ENCODE measurements at regions not wholly inside any gene's neighbourhood (a gene's known extent, or its start where the extent isn't known, plus 50 kb on each side); places are given as distances from the start of the nearest gene placed in this dataset.

DNA sequence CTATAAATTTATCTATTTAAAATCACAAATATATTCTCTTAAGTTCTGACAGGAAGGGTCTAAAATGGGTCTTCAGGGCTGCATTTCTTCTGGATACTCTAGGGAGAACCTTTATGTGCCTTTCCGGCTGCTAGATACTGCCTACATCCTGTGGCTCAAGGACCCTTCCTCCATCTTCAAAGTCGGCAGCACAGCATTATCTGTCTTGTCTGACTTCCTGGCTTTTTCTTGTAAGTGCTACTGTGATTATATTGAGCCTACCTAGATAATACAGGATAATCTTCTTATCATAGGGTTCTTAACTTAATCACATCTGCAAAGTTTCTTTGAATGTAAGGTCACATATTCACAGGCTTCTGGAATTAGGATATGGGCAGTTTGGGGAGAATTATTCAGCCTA, 943.8 kb upstream of the TYRP1 start:
- H3K4me3 ChIP-seq = no peak overlapping the region
- H3K36me3 ChIP-seq (replicated peaks in 1 of 2) = no peaks in the 10 kb centered on the region
- no peak for DNase-seq
- 29 to 38% (median 33%) methylated on average over 2 of the region's 2 CpGs for WGBS, 4 donors
- H3K27me3 ChIP-seq = no peaks in the 10 kb centered on the region
- no peak overlapping the region for H3K27ac ChIP-seq
- peaks cover 0 to 4% (median 0%) of the 10 kb centered on the region in 3 donors for H3K9me3 ChIP-seq (replicated peaks in 1 of 3)
- TF ChIP-seq POLR2A (IDR thresholded peaks at IDR 0.05) = no peak
- TF ChIP-seq, protein P1, sequence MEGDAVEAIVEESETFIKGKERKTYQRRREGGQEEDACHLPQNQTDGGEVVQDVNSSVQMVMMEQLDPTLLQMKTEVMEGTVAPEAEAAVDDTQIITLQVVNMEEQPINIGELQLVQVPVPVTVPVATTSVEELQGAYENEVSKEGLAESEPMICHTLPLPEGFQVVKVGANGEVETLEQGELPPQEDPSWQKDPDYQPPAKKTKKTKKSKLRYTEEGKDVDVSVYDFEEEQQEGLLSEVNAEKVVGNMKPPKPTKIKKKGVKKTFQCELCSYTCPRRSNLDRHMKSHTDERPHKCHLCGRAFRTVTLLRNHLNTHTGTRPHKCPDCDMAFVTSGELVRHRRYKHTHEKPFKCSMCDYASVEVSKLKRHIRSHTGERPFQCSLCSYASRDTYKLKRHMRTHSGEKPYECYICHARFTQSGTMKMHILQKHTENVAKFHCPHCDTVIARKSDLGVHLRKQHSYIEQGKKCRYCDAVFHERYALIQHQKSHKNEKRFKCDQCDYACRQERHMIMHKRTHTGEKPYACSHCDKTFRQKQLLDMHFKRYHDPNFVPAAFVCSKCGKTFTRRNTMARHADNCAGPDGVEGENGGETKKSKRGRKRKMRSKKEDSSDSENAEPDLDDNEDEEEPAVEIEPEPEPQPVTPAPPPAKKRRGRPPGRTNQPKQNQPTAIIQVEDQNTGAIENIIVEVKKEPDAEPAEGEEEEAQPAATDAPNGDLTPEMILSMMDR (IDR thresholded peaks at IDR 0.05) = no peak
- no peaks in the 10 kb centered on the region for H3K4me1 ChIP-seq (replicated peaks in 1 of 2)
- intact Hi-C loops (cut with DNase I) = no loop called here

DNA sequence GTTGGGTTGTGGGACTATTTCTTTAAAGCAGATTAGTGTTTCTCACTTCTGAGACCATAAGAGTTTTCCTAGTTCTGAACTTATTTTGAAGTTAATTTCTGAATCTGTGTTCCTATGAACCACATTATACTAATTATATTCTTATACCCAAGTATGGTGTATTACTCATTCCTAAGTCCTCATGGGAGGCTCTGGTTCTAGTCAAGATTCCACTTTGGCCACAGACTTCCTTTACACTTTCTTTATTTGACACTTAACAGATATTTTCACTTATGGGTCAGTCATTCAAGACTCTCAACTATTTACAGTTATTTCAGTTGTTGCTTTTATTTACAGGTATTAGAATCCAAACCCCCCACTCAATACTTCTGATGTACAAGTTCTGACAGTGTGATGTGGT, 937.2 kb upstream of the TYRP1 start:
- H3K27me3 ChIP-seq = no peaks in the 10 kb centered on the region
- H3K9me3 ChIP-seq (replicated peaks in 1 of 3) = peaks cover 0 to 4% (median 0%) of the 10 kb centered on the region in 3 donors
- intact Hi-C loops (cut with DNase I) = no loop called here
- no peak for DNase-seq
- H3K36me3 ChIP-seq (replicated peaks in 1 of 2) = no peaks in the 10 kb centered on the region
- TF ChIP-seq, protein P1 (IDR thresholded peaks at IDR 0.05) = no peak
- TF ChIP-seq POLR2A (IDR thresholded peaks at IDR 0.05) = no peak
- no peak overlapping the region for H3K4me3 ChIP-seq
- no peaks in the 10 kb centered on the region for H3K4me1 ChIP-seq (replicated peaks in 1 of 2)
- no peak overlapping the region for H3K27ac ChIP-seq

DNA sequence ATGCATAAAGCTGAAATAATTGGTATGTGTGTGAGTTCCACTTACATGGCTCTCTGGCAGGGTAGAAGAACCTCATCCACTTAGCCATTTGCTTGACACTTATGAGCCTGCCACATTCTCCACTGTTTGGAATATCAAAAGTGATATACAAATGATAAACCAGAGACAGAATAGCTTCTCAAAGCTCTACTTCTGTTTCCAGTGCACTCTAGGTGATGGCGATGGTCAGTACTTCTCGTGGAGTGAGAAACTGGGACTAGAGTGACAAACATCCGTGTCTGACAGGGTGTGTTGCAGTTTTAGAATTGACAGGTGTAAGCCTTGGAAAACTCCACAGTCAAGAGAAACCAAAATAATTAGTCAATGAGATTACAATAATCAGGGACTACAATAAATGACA, 935.8 kb upstream of the TYRP1 start:
- Histone ChIP-seq H3K4me1 (replicated peaks in 1 of 2) (no peaks in the 10 kb centered on the region), H3K4me3 (no peak overlapping the region), H3K27me3 (no peaks in the 10 kb centered on the region), H3K36me3 (replicated peaks in 1 of 2) (no peaks in the 10 kb centered on the region), H3K27ac (no peak overlapping the region), H3K9me3 (replicated peaks in 1 of 3) (peaks cover 0 to 4% (median 0%) of the 10 kb centered on the region in 3 donors)
- intact Hi-C loops (cut with DNase I) = no loop called here
- TF ChIP-seq, protein P1 (IDR thresholded peaks at IDR 0.05) = no peak
- TF ChIP-seq POLR2A (IDR thresholded peaks at IDR 0.05) = no peak
- DNase-seq = no peak
- 83 to 96% (median 85%) methylated on average over 3 of the region's 3 CpGs for WGBS, 4 donors

- no peak for DNase-seq
- intact Hi-C loops (cut with DNase I) = no loop called here
- Histone ChIP-seq H3K27me3 (no peaks in the 10 kb centered on the region), H3K4me1 (replicated peaks in 1 of 2) (no peaks in the 10 kb centered on the region), H3K9me3 (replicated peaks in 1 of 3) (peaks cover 0 to 4% (median 0%) of the 10 kb centered on the region in 3 donors), H3K36me3 (replicated peaks in 1 of 2) (no peaks in the 10 kb centered on the region), H3K4me3 (no peak overlapping the region), H3K27ac (no peak overlapping the region)
- WGBS, 4 donors = 81 to 87% (median 82%) methylated on average over 3 of the region's 3 CpGs
- TF ChIP-seq POLR2A (IDR thresholded peaks at IDR 0.05) = no peak
- TF ChIP-seq, protein P1 (IDR thresholded peaks at IDR 0.05) = no peak
Measured at GRCh38 chr9:11758016-11758415, 935.2 kb upstream of the TYRP1 start.
